ENCODE measurements at regions not wholly inside any gene's neighbourhood (a gene's known extent, or its start where the extent isn't known, plus 50 kb on each side); places are given as distances from the start of the nearest gene placed in this dataset.

DNA sequence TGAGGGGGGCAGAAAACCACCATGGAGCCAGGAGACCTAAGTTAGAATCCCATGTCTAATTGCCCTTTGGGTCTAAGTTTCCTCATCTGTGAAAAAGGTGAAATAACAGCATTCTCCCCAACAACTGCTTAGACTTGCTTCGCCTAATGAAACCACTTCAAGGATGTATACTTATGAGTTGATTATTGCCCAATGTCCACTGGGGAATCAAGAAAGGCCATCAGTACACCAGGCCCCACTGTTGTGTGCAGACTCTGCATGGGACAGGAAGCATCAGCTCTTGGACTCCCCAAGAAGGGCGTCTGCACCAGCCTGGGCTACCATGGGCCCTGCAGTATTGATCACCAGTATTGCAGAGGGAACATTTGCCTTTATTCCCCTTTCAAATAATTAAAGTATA is 189.6 kb downstream of the MAFB start:
- Histone ChIP-seq H3K27ac (no peak overlapping the region), H3K4me1 (no peaks in the 10 kb centered on the region), H3K27me3 (no peaks in the 10 kb centered on the region), H3K9me3 (no peaks in the 10 kb centered on the region), H3K4me3 (no peak overlapping the region), H3K36me3 (replicated peaks in 1 of 2; ENCODE audit: insufficient read depth in 1 of 2, low read depth in 2 of 2) (no peaks in the 10 kb centered on the region)
- intact Hi-C loops (cut with DNase I), result no loop called here
- no peak for DNase-seq
- ATAC-seq, result no peak
- WGBS, 2 donors, result 78 to 80% methylated on average over 2 of the region's 2 CpGs
- TF ChIP-seq, protein P1, sequence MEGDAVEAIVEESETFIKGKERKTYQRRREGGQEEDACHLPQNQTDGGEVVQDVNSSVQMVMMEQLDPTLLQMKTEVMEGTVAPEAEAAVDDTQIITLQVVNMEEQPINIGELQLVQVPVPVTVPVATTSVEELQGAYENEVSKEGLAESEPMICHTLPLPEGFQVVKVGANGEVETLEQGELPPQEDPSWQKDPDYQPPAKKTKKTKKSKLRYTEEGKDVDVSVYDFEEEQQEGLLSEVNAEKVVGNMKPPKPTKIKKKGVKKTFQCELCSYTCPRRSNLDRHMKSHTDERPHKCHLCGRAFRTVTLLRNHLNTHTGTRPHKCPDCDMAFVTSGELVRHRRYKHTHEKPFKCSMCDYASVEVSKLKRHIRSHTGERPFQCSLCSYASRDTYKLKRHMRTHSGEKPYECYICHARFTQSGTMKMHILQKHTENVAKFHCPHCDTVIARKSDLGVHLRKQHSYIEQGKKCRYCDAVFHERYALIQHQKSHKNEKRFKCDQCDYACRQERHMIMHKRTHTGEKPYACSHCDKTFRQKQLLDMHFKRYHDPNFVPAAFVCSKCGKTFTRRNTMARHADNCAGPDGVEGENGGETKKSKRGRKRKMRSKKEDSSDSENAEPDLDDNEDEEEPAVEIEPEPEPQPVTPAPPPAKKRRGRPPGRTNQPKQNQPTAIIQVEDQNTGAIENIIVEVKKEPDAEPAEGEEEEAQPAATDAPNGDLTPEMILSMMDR (IDR thresholded peaks at IDR 0.05), result no peak
- TF ChIP-seq POLR2A (IDR thresholded peaks at IDR 0.05), result no peak

GRCh38 chr20:40497899-40498691 is 190.9 kb downstream of the MAFB start:
- ATAC-seq, result no peak
- DNase-seq, result peak in 3 of 4 donors; percentile 11 to 72 (median 15)
- Histone ChIP-seq H3K4me1 (no peaks in the 10 kb centered on the region), H3K9me3 (no peaks in the 10 kb centered on the region), H3K36me3 (replicated peaks in 1 of 2; ENCODE audit: insufficient read depth in 1 of 2, low read depth in 2 of 2) (no peaks in the 10 kb centered on the region), H3K4me3 (no peak overlapping the region), H3K27me3 (no peaks in the 10 kb centered on the region), H3K27ac (peak overlapping the region in 1 of 4 donors; percentile 46)
- intact Hi-C loops (cut with DNase I), result no loop called here
- WGBS, 2 donors, result 53 to 69% methylated on average over 4 of the region's 4 CpGs
- TF ChIP-seq, protein P1 (IDR thresholded peaks at IDR 0.05), result no peak
- TF ChIP-seq POLR2A (IDR thresholded peaks at IDR 0.05), result no peak

DNA sequence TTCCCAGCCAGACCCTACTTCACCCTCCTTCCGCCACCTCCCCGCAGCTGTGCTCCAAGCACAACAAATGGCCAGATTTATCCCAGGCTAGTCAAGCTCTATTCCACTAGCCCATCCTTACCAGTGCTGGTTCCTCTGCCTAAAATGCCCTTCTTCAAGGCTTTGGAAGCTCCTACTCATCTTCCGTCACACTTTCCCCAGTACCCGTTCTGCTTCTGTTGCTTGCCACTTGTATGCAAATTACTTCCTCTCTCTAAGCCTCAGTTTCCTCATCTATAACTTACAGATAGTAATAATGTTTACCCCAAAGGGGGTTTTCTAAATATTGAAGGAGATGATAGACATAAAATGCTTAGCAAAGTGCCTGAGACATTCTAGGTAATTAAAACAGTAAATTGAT is 193.1 kb downstream of the MAFB start:
- H3K27me3 ChIP-seq, result no peaks in the 10 kb centered on the region
- no peak overlapping the region for H3K27ac ChIP-seq
- H3K4me3 ChIP-seq, result no peak overlapping the region
- ATAC-seq (no peak), DNase-seq (no peak)
- intact Hi-C loops (cut with DNase I), result no loop called here
- TF ChIP-seq, protein P1 (IDR thresholded peaks at IDR 0.05), result no peak
- TF ChIP-seq POLR2A (IDR thresholded peaks at IDR 0.05), result no peak
- no peaks in the 10 kb centered on the region for H3K4me1 ChIP-seq
- H3K9me3 ChIP-seq, result no peaks in the 10 kb centered on the region
- WGBS, 2 donors, result 71 to 87% methylated on average over 4 of the region's 4 CpGs
- H3K36me3 ChIP-seq (replicated peaks in 1 of 2; ENCODE audit: insufficient read depth in 1 of 2, low read depth in 2 of 2), result no peaks in the 10 kb centered on the region

DNA sequence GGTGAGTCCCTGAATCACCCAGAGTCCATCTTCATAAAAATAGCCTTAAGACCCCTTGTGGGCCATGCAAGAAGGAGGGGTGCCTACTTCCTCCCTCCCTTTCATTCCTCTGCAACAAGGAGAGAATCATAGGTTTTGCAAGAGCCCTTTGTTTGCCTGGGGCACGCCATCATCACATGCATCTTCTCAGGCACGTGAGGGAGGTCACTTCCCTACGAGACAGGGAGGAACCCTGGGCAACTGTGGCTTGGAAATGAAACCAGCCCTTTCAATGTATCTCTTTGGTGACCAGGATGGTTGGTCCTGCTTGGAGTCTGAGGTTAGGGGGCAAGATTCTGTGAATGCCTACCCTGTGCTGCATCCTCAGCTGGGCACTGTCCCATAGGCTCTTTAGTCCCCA is 194.8 kb downstream of the MAFB start:
- H3K9me3 ChIP-seq, result no peaks in the 10 kb centered on the region
- ATAC-seq, result no peak
- intact Hi-C loops (cut with DNase I), result no loop called here
- DNase-seq, result peak in 2 of 4 donors; percentile 10 to 68
- 60 to 69% methylated on average over 3 of the region's 3 CpGs for WGBS, 2 donors
- H3K4me3 ChIP-seq, result no peak overlapping the region
- H3K4me1 ChIP-seq, result no peaks in the 10 kb centered on the region
- no peaks in the 10 kb centered on the region for H3K27me3 ChIP-seq
- no peak for TF ChIP-seq POLR2A (IDR thresholded peaks at IDR 0.05)
- H3K36me3 ChIP-seq (replicated peaks in 1 of 2; ENCODE audit: insufficient read depth in 1 of 2, low read depth in 2 of 2), result no peaks in the 10 kb centered on the region
- peak overlapping the region in 1 of 4 donors; percentile 22 for H3K27ac ChIP-seq

- intact Hi-C loops (cut with DNase I), result no loop called here
- ATAC-seq (no peak), DNase-seq (peak in 1 of 4 donors; percentile 28)
- Histone ChIP-seq H3K27ac (no peak overlapping the region), H3K36me3 (replicated peaks in 1 of 2; ENCODE audit: insufficient read depth in 1 of 2, low read depth in 2 of 2) (no peaks in the 10 kb centered on the region), H3K4me1 (no peaks in the 10 kb centered on the region), H3K9me3 (no peaks in the 10 kb centered on the region), H3K27me3 (no peaks in the 10 kb centered on the region), H3K4me3 (no peak overlapping the region)
- TF ChIP-seq, protein P1 (IDR thresholded peaks at IDR 0.05), result no peak
- TF ChIP-seq POLR2A (IDR thresholded peaks at IDR 0.05), result no peak
- WGBS, 2 donors, result 66 to 80% methylated on average over 3 of the region's 3 CpGs
These were observed 195.5 kb downstream of the MAFB start for GRCh38 chr20:40493549-40493948.

All from body of pancreas (tissue), 4 donors.